Ishikawa (cell line): ENCODE measurements at regions not wholly inside any gene's neighbourhood (a gene's known extent, or its start where the extent isn't known, plus 50 kb on each side); places are given as distances from the start of the nearest gene placed in this dataset.

Experiments used
- CEBPB ChIP-seq: IDR thresholded peaks from 2 replicates; pipeline ENCODE4 v1.6.1; 2012
- CREB1 ChIP-seq: IDR thresholded peaks from 2 replicates; pipeline ENCODE4 v1.6.1; 2012; ENCODE audit warnings: low read depth
- EGR1 ChIP-seq: IDR thresholded peaks from 2 replicates; pipeline ENCODE4 v1.6.1; 2012
- EP300 ChIP-seq: IDR thresholded peaks from 2 replicates; pipeline ENCODE4 v1.6.1; 2012; ENCODE audit warnings: borderline replicate concordance
- FOXM1 ChIP-seq: IDR thresholded peaks from 2 replicates; pipeline ENCODE4 v1.6.1; 2012; ENCODE audit warnings: low read depth, borderline replicate concordance
- NFIC ChIP-seq: IDR thresholded peaks from 2 replicates; pipeline ENCODE4 v1.6.1; 2012
- RAD21 ChIP-seq: IDR thresholded peaks from 2 replicates; pipeline ENCODE4 v1.6.1; 2012; ENCODE audit warnings: low read depth
- TAF1 ChIP-seq: IDR thresholded peaks from 2 replicates; pipeline ENCODE4 v1.6.1; 2012; ENCODE audit warnings: low read depth, mild to moderate bottlenecking
- TCF12 ChIP-seq: IDR thresholded peaks from 2 replicates; pipeline ENCODE4 v1.6.1; 2012; ENCODE audit warnings: low read depth
- TEAD4 ChIP-seq: IDR thresholded peaks from 2 replicates; pipeline ENCODE4 v1.6.1; 2012
- USF1 ChIP-seq: IDR thresholded peaks from 2 replicates; pipeline ENCODE4 v1.6.1; 2012
- YY1 ChIP-seq: IDR thresholded peaks from 2 replicates; pipeline ENCODE4 v1.6.1; 2012; ENCODE audit warnings: low read depth
- ZBTB7A ChIP-seq: IDR thresholded peaks from 2 replicates; pipeline ENCODE4 v1.6.1; 2012; ENCODE audit warnings: low read depth
- TF ChIP-seq, protein P1 (sequence below): IDR thresholded peaks from 2 replicates; pipeline ENCODE4 v1.6.1; 2012
- TF ChIP-seq, protein P2 (sequence below): IDR thresholded peaks from 2 replicates; pipeline ENCODE4 v1.6.1; 2012; ENCODE audit warnings: low read depth, mild to moderate bottlenecking

DNA sequence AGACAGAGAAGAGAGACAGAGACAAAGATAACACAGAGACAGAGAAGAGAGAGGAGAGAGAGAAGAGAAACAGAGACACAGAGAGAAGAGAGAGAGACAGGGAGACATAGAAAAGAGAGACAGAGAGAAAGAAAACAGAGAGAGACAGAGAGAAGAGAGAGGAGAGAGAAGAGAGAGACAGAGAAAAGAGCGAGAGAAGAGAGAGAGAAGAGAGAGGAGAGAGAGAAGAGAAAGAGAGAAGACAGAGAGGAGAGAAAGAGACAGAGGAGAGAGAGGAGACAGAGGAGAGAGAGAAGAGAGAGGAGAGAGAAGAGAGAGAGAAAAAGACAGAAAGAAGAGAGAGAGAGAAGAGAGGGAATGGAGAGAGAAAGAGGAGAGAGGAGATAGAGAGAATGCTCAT, 601.1 kb upstream of the PRKX start:
- TF ChIP-seq EGR1: no peak
- TF ChIP-seq USF1: no peak
- no peak for TF ChIP-seq EP300
- TF ChIP-seq TCF12: no peak
- TF ChIP-seq RAD21: no peak
- no peak for TF ChIP-seq ZBTB7A
- TF ChIP-seq FOXM1: no peak
- TF ChIP-seq, protein P1, sequence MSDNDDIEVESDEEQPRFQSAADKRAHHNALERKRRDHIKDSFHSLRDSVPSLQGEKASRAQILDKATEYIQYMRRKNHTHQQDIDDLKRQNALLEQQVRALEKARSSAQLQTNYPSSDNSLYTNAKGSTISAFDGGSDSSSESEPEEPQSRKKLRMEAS: no peak
- no peak for TF ChIP-seq YY1
- no peak for TF ChIP-seq TAF1
- no peak for TF ChIP-seq TEAD4
- no peak for TF ChIP-seq NFIC
- TF ChIP-seq, protein P2, sequence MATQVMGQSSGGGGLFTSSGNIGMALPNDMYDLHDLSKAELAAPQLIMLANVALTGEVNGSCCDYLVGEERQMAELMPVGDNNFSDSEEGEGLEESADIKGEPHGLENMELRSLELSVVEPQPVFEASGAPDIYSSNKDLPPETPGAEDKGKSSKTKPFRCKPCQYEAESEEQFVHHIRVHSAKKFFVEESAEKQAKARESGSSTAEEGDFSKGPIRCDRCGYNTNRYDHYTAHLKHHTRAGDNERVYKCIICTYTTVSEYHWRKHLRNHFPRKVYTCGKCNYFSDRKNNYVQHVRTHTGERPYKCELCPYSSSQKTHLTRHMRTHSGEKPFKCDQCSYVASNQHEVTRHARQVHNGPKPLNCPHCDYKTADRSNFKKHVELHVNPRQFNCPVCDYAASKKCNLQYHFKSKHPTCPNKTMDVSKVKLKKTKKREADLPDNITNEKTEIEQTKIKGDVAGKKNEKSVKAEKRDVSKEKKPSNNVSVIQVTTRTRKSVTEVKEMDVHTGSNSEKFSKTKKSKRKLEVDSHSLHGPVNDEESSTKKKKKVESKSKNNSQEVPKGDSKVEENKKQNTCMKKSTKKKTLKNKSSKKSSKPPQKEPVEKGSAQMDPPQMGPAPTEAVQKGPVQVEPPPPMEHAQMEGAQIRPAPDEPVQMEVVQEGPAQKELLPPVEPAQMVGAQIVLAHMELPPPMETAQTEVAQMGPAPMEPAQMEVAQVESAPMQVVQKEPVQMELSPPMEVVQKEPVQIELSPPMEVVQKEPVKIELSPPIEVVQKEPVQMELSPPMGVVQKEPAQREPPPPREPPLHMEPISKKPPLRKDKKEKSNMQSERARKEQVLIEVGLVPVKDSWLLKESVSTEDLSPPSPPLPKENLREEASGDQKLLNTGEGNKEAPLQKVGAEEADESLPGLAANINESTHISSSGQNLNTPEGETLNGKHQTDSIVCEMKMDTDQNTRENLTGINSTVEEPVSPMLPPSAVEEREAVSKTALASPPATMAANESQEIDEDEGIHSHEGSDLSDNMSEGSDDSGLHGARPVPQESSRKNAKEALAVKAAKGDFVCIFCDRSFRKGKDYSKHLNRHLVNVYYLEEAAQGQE: no peak
- TF ChIP-seq CREB1: no peak
- no peak for TF ChIP-seq CEBPB

- TF ChIP-seq, protein P1: no peak
- TF ChIP-seq, protein P2: no peak
- no peak for TF ChIP-seq RAD21
- TF ChIP-seq CEBPB: no peak
Measured at GRCh38 chrX:4277122-4277521, 563.7 kb upstream of the PRKX start.

- TF ChIP-seq EGR1 (no peak), TCF12 (no peak), NFIC (no peak), FOXM1 (no peak), EP300 (no peak), RAD21 (no peak), CEBPB (no peak), TEAD4 (no peak)
- TF ChIP-seq, protein P2: no peak
Measured at GRCh38 chrX:4268676-4269075, 555.2 kb upstream of the PRKX start.

DNA sequence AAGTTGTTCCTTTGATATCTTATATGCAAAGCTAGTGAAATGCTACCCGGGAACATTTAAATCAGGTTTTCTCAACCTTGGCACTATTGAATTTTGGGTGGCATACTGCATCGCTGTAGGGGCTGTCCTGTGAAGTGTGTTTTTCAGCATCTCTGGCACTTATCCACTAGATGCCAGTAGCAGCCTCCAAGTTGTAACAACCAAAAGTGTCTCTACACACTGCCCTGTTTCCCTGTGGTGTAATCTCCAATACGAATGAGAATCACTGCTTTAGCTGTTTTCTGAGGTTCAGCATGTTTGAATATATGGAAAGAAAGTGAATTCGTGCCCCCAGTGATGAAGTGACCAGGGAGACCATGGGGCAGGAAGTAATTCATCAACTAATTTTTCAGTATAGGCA, 551.6 kb upstream of the PRKX start:
- no peak for TF ChIP-seq EP300

GRCh38 chrX:4263030-4263803, 549.8 kb upstream of the PRKX start:
- TF ChIP-seq YY1: no peak
- no peak for TF ChIP-seq TCF12
- TF ChIP-seq USF1: no peak
- TF ChIP-seq EGR1: no peak
- TF ChIP-seq RAD21: no peak
- TF ChIP-seq TAF1: no peak
- TF ChIP-seq CREB1: no peak
- no peak for TF ChIP-seq ZBTB7A
- TF ChIP-seq TEAD4: no peak
- no peak for TF ChIP-seq NFIC
